D721Med (cell line): ENCODE measurements at regions not wholly inside any gene's neighbourhood (a gene's known extent, or its start where the extent isn't known, plus 50 kb on each side); places are given as distances from the start of the nearest gene placed in this dataset.

Experiments used
- DNase-seq: peaks from one replicate; pipeline ENCODE4 v3.0.0; 2011; ENCODE audit warnings: low spot score; ENCODE audit not compliant: insufficient read length
- FAIRE-seq: peaks from 2 replicates; lab custom pipeline; 2011; peaks lifted over from hg19 to GRCh38; lab: Jason Lieb, UNC
- TF ChIP-seq, protein P1 (sequence below): IDR thresholded peaks from 2 replicates; pipeline ENCODE4 v1.5.1; 2012; ENCODE audit warnings: mild to moderate bottlenecking, control low read depth; ENCODE audit not compliant: insufficient read depth; ENCODE audit errors: missing control alignments

DNA sequence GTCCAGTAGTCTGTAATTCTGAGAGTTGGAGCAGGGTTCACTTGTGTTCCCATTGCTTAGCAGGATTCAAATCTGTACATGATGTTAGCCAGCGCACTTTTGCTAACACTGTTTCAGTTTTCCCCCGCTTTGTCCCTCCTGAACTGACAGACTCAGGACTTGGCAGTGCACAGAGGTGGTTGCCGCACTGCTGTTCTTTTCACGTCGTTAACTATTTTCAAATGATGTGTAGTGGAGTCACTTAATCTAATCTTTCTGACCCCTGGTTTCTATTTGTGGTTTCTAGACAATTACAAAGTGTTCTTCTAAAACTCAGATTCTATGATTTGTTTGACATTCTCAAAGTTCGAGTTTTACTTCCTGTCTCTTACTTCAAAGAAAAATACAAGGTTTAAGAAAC is 234.5 kb downstream of the RBM43 start:
- TF ChIP-seq, protein P1, sequence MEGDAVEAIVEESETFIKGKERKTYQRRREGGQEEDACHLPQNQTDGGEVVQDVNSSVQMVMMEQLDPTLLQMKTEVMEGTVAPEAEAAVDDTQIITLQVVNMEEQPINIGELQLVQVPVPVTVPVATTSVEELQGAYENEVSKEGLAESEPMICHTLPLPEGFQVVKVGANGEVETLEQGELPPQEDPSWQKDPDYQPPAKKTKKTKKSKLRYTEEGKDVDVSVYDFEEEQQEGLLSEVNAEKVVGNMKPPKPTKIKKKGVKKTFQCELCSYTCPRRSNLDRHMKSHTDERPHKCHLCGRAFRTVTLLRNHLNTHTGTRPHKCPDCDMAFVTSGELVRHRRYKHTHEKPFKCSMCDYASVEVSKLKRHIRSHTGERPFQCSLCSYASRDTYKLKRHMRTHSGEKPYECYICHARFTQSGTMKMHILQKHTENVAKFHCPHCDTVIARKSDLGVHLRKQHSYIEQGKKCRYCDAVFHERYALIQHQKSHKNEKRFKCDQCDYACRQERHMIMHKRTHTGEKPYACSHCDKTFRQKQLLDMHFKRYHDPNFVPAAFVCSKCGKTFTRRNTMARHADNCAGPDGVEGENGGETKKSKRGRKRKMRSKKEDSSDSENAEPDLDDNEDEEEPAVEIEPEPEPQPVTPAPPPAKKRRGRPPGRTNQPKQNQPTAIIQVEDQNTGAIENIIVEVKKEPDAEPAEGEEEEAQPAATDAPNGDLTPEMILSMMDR = no peak
- no peak for DNase-seq
- no peak for FAIRE-seq

DNA sequence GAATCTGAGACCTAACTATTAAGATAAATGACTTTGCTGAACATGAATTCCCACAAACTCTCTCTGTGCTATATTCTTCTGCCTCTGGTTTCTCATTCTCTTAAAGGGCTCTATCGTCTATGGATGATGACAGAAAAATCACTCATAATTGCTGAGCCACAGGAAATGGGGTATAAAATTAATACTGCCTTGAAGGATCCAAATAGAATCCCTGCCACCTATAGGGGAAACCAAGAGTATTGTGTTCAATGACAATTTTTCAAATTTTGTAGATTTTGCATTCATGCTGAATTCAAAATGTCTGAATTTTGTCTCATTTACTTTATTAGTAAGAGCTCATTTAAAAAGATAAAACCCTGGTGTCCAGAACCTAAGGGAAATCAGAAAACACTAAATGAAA is 235.8 kb downstream of the RBM43 start:
- FAIRE-seq = no peak
- DNase-seq = no peak
- TF ChIP-seq, protein P1 = no peak

DNA sequence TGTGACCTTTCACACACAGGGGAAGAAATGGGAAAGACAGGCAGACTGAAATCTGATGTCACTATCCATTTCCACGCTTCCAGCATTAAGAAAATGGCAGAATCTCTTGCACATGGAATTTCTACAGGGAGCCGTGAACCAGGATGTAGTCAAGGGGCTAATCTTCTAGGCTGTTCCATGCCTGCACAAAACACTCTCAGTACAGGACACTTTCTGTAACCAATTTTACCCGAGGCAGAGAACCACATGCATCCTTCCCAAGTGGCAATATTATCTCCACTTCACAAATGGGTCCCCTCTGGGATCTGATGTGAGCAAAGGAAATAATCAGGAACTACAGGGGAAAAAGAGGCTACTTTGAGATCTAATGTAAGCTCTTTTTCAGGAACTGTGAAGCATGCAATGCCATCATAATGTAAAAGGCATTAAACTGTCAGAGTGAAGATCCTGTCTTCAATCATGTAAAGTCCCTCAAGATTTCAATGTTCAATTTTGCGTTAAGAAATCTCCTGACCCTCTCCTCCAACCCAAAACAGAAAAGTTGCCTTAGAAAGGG is 236.9 kb downstream of the RBM43 start:
- DNase-seq = no peak
- no peak for FAIRE-seq
- TF ChIP-seq, protein P1 = no peak

DNA sequence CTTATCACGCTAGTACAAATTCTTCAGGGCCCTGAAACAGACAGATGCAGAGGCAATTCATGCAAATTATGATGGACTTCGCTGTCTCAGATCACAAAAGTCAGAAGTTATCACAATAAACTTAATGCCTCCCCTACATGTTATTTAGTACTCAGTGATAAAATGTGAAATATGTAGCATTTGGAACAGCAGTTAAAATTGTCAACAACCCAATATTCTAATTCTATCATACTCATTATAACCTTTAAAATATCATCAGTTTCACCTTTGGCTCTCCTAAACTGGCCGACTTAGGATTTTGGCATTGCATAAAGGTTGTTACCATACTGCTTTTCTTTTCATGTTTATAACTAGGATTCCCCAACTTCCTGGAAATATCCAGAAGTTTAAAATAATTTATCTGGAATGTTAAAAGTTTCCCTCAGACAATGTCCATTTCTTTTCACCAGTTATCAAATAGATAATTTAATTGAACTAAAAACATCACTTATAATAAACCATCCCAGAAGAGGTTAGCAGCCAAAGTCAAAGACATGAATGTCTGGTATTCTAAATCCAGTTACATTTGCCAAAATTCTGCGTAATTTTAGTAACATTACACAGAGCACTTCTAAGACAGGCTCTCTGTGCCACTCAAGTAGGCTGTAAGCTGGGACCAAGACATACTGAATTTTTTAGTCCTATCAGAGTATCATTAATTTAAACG is 239.8 kb downstream of the RBM43 start:
- FAIRE-seq (no peak), DNase-seq (no peak)

DNA sequence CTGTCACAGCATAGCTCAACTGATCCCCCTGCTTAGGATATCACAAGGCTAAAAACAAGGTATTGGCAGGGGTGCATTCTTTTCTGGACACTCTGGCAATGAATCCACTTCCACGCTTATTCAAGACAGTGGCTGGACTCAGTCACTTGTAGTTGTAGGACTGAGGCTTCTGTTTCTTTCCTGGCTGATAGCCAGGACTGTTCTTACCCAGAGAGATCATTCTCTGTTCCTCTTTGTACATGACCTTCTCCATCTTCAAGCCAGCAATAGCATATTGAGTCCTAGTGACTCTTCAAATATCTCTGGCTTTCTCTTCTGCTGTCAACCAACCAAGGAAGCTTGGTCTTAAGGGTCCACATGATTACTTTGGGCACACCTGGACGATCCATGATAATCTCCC is 241.3 kb downstream of the RBM43 start:
- DNase-seq (no peak), FAIRE-seq (no peak)
- TF ChIP-seq, protein P1 = no peak

More for the DNA sequence above, 239.8 kb downstream of the RBM43 start:
- TF ChIP-seq, protein P1 = no peak

DNA sequence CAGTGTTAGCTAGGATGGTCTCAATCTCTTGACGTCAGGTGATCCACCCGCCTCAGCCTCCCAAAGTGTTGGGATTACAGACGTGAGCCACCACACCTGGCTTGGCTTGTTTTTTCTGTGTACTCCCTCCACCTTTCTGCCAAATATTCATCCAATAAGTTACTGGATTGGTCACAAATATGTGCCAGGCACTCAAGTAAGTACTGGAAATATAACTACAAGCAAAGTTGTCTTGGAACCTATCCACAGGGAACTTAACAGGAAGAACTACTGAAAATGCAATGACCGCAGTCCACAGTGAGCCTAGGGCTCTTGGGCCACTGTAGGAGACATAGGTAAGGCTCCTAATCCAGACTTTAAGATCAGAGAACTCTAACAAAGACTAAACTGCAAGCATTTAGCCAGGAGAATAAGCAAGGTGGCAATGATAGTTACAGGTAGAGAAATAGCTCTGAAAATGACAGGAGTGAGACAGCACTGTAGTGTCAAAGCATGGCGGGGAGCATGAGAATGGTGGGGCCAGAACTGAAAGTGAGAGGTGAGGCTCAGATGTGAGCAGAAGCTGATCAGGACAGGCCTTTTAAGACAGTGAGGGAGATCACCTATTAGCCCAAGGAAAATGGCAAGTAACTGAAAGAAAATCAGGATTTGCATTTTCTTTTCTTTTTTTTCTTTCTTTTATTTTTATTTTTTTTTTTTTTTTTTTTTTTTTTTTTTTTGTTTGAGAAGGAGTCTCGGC is 252.1 kb downstream of the RBM43 start:
- TF ChIP-seq, protein P1 = no peak
- no peak for DNase-seq
- FAIRE-seq = no peak

DNA sequence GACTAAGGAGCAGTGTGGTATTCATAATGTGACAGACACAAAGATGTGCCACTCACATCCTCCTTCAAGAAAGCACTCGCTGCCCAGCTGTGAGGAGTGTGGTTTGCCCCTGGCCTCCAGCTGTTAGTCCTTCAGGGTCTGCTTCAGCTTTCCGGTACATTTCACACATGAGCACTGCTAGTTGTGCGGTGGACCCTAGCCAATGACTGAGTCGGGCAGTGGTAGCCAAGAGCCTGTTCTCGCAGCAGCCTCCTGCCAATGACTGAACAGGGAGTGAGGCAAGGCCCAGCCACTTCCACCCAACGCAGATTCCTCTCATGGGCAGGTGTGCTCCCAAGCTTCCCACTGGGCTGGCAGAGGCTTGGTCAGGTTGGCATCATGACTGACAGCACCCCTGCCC is 254.3 kb downstream of the RBM43 start:
- no peak for FAIRE-seq
- DNase-seq = no peak

More for the DNA sequence above, 254.3 kb downstream of the RBM43 start:
- TF ChIP-seq, protein P1 = no peak
